ENCODE measurements at regions not wholly inside any gene's neighbourhood (a gene's known extent, or its start where the extent isn't known, plus 50 kb on each side); places are given as distances from the start of the nearest gene placed in this dataset.

DNA sequence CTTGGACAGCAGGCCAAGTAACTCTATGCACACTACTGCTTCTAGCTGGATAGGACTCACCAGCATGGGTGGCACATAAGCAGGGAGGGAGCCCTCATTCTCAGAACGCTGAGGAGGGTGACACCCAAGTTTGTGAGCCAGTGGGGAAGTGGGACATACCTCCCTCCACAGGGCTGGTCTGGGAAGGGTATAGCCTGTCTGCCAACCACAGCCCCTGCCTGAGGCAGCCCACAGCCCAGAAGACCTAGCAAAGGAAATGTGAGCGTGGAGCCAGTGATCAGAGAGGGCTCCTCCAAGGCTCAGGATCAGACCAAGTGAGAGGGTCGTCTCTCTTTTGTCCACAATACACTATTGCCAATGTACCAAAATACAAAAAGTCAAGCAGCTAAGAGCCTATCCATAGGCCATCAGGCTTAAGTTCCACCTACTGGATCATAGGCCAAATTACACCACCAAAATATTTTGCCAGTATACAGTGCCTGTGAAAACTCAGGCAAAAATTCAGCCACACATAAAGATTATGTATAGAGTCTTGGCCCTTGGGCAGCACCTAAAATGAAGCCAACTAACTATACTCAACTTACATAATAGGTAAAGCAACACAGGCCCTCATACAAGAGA, 1203.1 kb downstream of the PCDH18 start:
- TF ChIP-seq, protein P1, sequence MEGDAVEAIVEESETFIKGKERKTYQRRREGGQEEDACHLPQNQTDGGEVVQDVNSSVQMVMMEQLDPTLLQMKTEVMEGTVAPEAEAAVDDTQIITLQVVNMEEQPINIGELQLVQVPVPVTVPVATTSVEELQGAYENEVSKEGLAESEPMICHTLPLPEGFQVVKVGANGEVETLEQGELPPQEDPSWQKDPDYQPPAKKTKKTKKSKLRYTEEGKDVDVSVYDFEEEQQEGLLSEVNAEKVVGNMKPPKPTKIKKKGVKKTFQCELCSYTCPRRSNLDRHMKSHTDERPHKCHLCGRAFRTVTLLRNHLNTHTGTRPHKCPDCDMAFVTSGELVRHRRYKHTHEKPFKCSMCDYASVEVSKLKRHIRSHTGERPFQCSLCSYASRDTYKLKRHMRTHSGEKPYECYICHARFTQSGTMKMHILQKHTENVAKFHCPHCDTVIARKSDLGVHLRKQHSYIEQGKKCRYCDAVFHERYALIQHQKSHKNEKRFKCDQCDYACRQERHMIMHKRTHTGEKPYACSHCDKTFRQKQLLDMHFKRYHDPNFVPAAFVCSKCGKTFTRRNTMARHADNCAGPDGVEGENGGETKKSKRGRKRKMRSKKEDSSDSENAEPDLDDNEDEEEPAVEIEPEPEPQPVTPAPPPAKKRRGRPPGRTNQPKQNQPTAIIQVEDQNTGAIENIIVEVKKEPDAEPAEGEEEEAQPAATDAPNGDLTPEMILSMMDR (IDR thresholded peaks at IDR 0.05; ENCODE audit: low read length): no peak
- no peak for TF ChIP-seq EZH2 (IDR thresholded peaks at IDR 0.05; ENCODE audit: borderline replicate concordance, low read length)

Measured in OCI-LY1 (cell line).